Astrocyte (in vitro differentiated cells and primary cell): ENCODE measurements at regions not wholly inside any gene's neighbourhood (a gene's known extent, or its start where the extent isn't known, plus 50 kb on each side); places are given as distances from the start of the nearest gene placed in this dataset.

Experiments
- CTCF ChIP-seq: IDR thresholded peaks from 2 replicates; pipeline ENCODE4 v1.5.1; 2011; ENCODE audit warnings: low read depth, mild to moderate bottlenecking, inconsistent platforms, low read length, moderate library complexity; ENCODE audit not compliant: insufficient read depth
- EZH2 ChIP-seq: IDR thresholded peaks from 2 replicates; pipeline ENCODE4 v1.6.1; 2012; ENCODE audit warnings: mild to moderate bottlenecking, low read length, inconsistent platforms; ENCODE audit not compliant: insufficient read depth

DNA sequence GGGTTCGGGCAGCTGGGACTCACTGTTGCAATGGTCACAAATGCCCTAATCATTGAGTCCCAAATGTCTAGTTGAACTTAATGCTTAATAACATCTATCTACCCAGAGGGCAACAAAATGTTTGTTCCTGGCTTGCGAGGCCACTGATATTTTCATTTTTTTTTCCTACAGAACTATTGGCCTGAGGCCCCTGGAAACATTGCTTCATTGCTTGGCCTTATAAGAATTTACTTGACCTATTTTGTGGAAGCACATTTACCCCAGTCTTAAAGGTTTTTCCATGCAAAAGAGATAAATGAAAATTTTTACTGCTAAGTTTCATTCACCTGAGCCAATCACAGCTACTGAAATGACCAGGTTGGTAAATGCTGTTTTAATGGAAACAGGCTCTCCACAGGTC is 133.1 kb upstream of the RIPOR2 start:
- TF ChIP-seq CTCF (no peak), EZH2 (no peak)
